WTC11 (cell line): ENCODE measurements at regions not wholly inside any gene's neighbourhood (a gene's known extent, or its start where the extent isn't known, plus 50 kb on each side); places are given as distances from the start of the nearest gene placed in this dataset.

Experiments used
- ATAC-seq: fragments of 200-7000 bp; cut with Tn5 transposase; 2 replicates; pipeline ENCODE4 v1.10.0; 2021; ENCODE audit warnings: mild to moderate bottlenecking, moderate library complexity
- CTCF ChIA-PET: fragments of 300-600 bp; sonication (Branson Sonifier 250); formaldehyde crosslinking; loops from one replicate; lab custom pipeline; 2021; ENCODE audit warnings: antibody characterized with exemption; lab: Charles Lee
- POLR2A ChIA-PET: fragments of 350-600 bp; sonication (Branson Sonifier 250); formaldehyde crosslinking; loops from one replicate; lab custom pipeline; 2021; ENCODE audit warnings: antibody characterized with exemption; lab: Charles Lee
- DNase-seq: peaks from one replicate; pipeline ENCODE4 v3.0.0; 2021; ENCODE audit warnings: low spot score
- H3K27ac Mint-ChIP-seq: 2 replicates; pipeline ENCODE4 v1.8.0; 2021; ENCODE audit warnings: mixed read lengths
- H3K27me3 Mint-ChIP-seq: 2 replicates; pipeline ENCODE4 v1.8.0; 2021; ENCODE audit warnings: low read depth, mild to moderate bottlenecking, moderate library complexity, mixed read lengths
- H3K36me3 Mint-ChIP-seq: 2 replicates; pipeline ENCODE4 v1.8.0; 2021; ENCODE audit warnings: mixed read lengths
- H3K4me1 Mint-ChIP-seq: 2 replicates; pipeline ENCODE4 v1.8.0; 2022; ENCODE audit warnings: mixed read lengths
- H3K4me3 Mint-ChIP-seq: 2 replicates; pipeline ENCODE4 v1.8.0; 2021; ENCODE audit warnings: mild to moderate bottlenecking, moderate library complexity, mixed read lengths
- H3K9me3 Mint-ChIP-seq: 2 replicates; pipeline ENCODE4 v1.8.0; 2021; ENCODE audit warnings: mixed read lengths
- ATF2 ChIP-seq: sonication (generic); formaldehyde crosslinking; IDR thresholded peaks from 2 replicates; pipeline ENCODE4 v1.8.1; 2022; ENCODE audit warnings: low read depth, missing genetic modification reagents, borderline replicate concordance
- ATF6 ChIP-seq: sonication (generic); formaldehyde crosslinking; IDR thresholded peaks from 2 replicates; pipeline ENCODE4 v1.8.1; 2023; ENCODE audit warnings: mild to moderate bottlenecking, missing genetic modification reagents
- GRHL2 ChIP-seq: fragments of 250-450 bp; sonication (Bioruptor Pico); IDR thresholded peaks from 2 replicates; pipeline ENCODE4 v1.8.0; 2022; ENCODE audit warnings: mild to moderate bottlenecking, moderate library complexity; ENCODE audit not compliant: insufficient replicate concordance, severe bottlenecking
- GTF2I ChIP-seq: fragments of 250-450 bp; sonication (Bioruptor Pico); conservative IDR thresholded peaks from 2 replicates; pipeline ENCODE4 v1.4.0; 2021; ENCODE audit warnings: mild to moderate bottlenecking
- MYBL2 ChIP-seq: sonication (generic); formaldehyde crosslinking; IDR thresholded peaks from 2 replicates; pipeline ENCODE4 v1.8.1; 2023; ENCODE audit warnings: mild to moderate bottlenecking, moderate library complexity, missing genetic modification reagents
- TCF7 ChIP-seq: sonication (generic); formaldehyde crosslinking; IDR thresholded peaks from 2 replicates; pipeline ENCODE4 v1.8.0; 2022; ENCODE audit warnings: mild to moderate bottlenecking, low read depth, missing genetic modification reagents, moderate library complexity
- ZBTB21 ChIP-seq: sonication (generic); formaldehyde crosslinking; IDR thresholded peaks from 2 replicates; pipeline ENCODE4 v1.8.1; 2023; ENCODE audit warnings: mild to moderate bottlenecking, missing genetic modification reagents, borderline replicate concordance
- ZNF121 ChIP-seq: sonication (generic); formaldehyde crosslinking; IDR thresholded peaks from 2 replicates; pipeline ENCODE4 v1.8.0; 2023; ENCODE audit warnings: missing genetic modification reagents
- ZNF138 ChIP-seq: sonication (generic); formaldehyde crosslinking; conservative IDR thresholded peaks from 2 replicates; pipeline ENCODE4 v1.8.1; 2022; ENCODE audit warnings: mild to moderate bottlenecking, moderate library complexity, missing genetic modification reagents
- TF ChIP-seq, protein P1 (sequence below): fragments of 250-450 bp; sonication (Bioruptor Pico); IDR thresholded peaks from 2 replicates; pipeline ENCODE4 v1.9.0; 2021; ENCODE audit warnings: mild to moderate bottlenecking, borderline replicate concordance
- TF ChIP-seq, protein P2 (sequence below): sonication (generic); formaldehyde crosslinking; conservative IDR thresholded peaks from 2 replicates; pipeline ENCODE4 v1.8.1; 2023; ENCODE audit warnings: mild to moderate bottlenecking, low read depth, missing genetic modification reagents, moderate library complexity
- TF ChIP-seq, protein P3 (sequence below): sonication (generic); formaldehyde crosslinking; IDR thresholded peaks from 2 replicates; pipeline ENCODE4 v1.8.0; 2022; ENCODE audit warnings: mild to moderate bottlenecking, missing genetic modification reagents

GRCh38 chr1:34693081-34693480 lies 61.8 kb upstream of the GJB5 start:
- H3K27ac Mint-ChIP-seq: no peak overlapping the region
- TF ChIP-seq ZBTB21 (CRISPR knock-in tag): no peak
- no peak for TF ChIP-seq GRHL2 (CRISPR knock-in tag)
- no peak for TF ChIP-seq TCF7 (CRISPR knock-in tag)
- no peak for TF ChIP-seq ZNF138 (CRISPR knock-in tag)
- TF ChIP-seq ATF6 (CRISPR knock-in tag): no peak
- TF ChIP-seq, protein P1, sequence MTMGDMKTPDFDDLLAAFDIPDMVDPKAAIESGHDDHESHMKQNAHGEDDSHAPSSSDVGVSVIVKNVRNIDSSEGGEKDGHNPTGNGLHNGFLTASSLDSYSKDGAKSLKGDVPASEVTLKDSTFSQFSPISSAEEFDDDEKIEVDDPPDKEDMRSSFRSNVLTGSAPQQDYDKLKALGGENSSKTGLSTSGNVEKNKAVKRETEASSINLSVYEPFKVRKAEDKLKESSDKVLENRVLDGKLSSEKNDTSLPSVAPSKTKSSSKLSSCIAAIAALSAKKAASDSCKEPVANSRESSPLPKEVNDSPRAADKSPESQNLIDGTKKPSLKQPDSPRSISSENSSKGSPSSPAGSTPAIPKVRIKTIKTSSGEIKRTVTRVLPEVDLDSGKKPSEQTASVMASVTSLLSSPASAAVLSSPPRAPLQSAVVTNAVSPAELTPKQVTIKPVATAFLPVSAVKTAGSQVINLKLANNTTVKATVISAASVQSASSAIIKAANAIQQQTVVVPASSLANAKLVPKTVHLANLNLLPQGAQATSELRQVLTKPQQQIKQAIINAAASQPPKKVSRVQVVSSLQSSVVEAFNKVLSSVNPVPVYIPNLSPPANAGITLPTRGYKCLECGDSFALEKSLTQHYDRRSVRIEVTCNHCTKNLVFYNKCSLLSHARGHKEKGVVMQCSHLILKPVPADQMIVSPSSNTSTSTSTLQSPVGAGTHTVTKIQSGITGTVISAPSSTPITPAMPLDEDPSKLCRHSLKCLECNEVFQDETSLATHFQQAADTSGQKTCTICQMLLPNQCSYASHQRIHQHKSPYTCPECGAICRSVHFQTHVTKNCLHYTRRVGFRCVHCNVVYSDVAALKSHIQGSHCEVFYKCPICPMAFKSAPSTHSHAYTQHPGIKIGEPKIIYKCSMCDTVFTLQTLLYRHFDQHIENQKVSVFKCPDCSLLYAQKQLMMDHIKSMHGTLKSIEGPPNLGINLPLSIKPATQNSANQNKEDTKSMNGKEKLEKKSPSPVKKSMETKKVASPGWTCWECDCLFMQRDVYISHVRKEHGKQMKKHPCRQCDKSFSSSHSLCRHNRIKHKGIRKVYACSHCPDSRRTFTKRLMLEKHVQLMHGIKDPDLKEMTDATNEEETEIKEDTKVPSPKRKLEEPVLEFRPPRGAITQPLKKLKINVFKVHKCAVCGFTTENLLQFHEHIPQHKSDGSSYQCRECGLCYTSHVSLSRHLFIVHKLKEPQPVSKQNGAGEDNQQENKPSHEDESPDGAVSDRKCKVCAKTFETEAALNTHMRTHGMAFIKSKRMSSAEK (CRISPR knock-in tag): no peak
- no peak for TF ChIP-seq MYBL2 (CRISPR knock-in tag)
- TF ChIP-seq ZNF121: no peak
- H3K27me3 Mint-ChIP-seq: peaks cover 3% of the 10 kb centered on the region
- peaks cover 2% of the 10 kb centered on the region; the same call in 1 of the 2 replicates for H3K4me1 Mint-ChIP-seq
- ChIA-PET POLR2A (no interaction called here), CTCF (no interaction called here)
- ATAC-seq: no peak
- H3K36me3 Mint-ChIP-seq: no peaks in the 10 kb centered on the region
- H3K9me3 Mint-ChIP-seq: peaks cover 4% of the 10 kb centered on the region; the same call in 1 of the 2 replicates
- no peak for DNase-seq
- no peak overlapping the region for H3K4me3 Mint-ChIP-seq

GRCh38 chr1:34694383-34694782 lies 60.5 kb upstream of the GJB5 start:
- Mint-ChIP-seq H3K36me3 (no peaks in the 10 kb centered on the region), H3K4me1 (no peaks in the 10 kb centered on the region), H3K9me3 (peaks cover 4% of the 10 kb centered on the region; the same call in 1 of the 2 replicates), H3K27me3 (peaks cover 3% of the 10 kb centered on the region), H3K4me3 (no peak overlapping the region), H3K27ac (no peak overlapping the region)
- ChIA-PET CTCF (no interaction called here), POLR2A (interaction anchor here (0.5 kb wide), 1 partner anchor 35 kb away, joined by 5 read pairs; no protein-coding TSS in a partner anchor)
- ATAC-seq (no peak), DNase-seq (no peak)
- TF ChIP-seq, protein P2, sequence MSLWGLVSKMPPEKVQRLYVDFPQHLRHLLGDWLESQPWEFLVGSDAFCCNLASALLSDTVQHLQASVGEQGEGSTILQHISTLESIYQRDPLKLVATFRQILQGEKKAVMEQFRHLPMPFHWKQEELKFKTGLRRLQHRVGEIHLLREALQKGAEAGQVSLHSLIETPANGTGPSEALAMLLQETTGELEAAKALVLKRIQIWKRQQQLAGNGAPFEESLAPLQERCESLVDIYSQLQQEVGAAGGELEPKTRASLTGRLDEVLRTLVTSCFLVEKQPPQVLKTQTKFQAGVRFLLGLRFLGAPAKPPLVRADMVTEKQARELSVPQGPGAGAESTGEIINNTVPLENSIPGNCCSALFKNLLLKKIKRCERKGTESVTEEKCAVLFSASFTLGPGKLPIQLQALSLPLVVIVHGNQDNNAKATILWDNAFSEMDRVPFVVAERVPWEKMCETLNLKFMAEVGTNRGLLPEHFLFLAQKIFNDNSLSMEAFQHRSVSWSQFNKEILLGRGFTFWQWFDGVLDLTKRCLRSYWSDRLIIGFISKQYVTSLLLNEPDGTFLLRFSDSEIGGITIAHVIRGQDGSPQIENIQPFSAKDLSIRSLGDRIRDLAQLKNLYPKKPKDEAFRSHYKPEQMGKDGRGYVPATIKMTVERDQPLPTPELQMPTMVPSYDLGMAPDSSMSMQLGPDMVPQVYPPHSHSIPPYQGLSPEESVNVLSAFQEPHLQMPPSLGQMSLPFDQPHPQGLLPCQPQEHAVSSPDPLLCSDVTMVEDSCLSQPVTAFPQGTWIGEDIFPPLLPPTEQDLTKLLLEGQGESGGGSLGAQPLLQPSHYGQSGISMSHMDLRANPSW: no peak
- no peak for TF ChIP-seq ATF6 (CRISPR knock-in tag)

DNA sequence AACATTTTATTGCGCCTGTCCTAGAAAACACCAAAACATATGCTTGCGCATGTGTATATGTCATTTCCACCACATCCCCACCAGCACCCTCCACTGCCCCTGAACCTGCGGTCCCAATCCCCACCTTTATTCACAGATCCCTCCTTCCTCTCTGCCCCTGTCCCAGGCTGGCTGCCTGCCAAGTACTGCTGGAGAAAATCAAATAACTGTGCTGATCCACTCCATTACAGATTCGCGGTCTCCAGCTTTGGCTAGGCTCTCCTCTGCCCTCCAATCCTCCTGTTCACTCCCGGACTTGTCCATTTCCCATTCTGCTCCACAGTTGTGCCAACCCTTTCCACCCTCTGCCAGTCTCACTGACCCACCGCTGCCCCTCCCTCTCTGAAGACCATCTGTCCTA lies 59.3 kb upstream of the GJB5 start:
- no peak overlapping the region for H3K4me3 Mint-ChIP-seq
- H3K36me3 Mint-ChIP-seq: no peaks in the 10 kb centered on the region
- peaks cover 4% of the 10 kb centered on the region; the same call in 1 of the 2 replicates for H3K9me3 Mint-ChIP-seq
- H3K27me3 Mint-ChIP-seq: peaks cover 3% of the 10 kb centered on the region
- no peak for DNase-seq
- POLR2A ChIA-PET: no interaction called here
- TF ChIP-seq, protein P3, sequence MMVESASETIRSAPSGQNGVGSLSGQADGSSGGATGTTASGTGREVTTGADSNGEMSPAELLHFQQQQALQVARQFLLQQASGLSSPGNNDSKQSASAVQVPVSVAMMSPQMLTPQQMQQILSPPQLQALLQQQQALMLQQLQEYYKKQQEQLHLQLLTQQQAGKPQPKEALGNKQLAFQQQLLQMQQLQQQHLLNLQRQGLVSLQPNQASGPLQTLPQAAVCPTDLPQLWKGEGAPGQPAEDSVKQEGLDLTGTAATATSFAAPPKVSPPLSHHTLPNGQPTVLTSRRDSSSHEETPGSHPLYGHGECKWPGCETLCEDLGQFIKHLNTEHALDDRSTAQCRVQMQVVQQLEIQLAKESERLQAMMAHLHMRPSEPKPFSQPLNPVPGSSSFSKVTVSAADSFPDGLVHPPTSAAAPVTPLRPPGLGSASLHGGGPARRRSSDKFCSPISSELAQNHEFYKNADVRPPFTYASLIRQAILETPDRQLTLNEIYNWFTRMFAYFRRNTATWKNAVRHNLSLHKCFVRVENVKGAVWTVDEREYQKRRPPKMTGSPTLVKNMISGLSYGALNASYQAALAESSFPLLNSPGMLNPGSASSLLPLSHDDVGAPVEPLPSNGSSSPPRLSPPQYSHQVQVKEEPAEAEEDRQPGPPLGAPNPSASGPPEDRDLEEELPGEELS (CRISPR knock-in tag): no peak
- no peak for TF ChIP-seq GTF2I (CRISPR knock-in tag)
- TF ChIP-seq ATF2 (CRISPR knock-in tag): no peak
- H3K27ac Mint-ChIP-seq: no peak overlapping the region
- ATAC-seq: no peak
- H3K4me1 Mint-ChIP-seq: no peaks in the 10 kb centered on the region
- CTCF ChIA-PET: interaction anchor here (0.7 to 1.4 kb wide), 3 partner anchors 11 to 47 kb away, joined by 3 to 7 read pairs (median 3); no protein-coding TSS in a partner anchor
